GM12878 (cell line): ENCODE measurements at regions not wholly inside any gene's neighbourhood (a gene's known extent, or its start where the extent isn't known, plus 50 kb on each side); places are given as distances from the start of the nearest gene placed in this dataset.

Experiments
- ATAC-seq: fragments of 200-7000 bp; cut with Tn5 transposase; 3 replicates; pipeline ENCODE4 v1.9.1; 2020; ENCODE audit warnings: mild to moderate bottlenecking, moderate library complexity
- BruUV-seq: library from RNA; stranded (reverse); fragments of 400-500 nt; replicated peaks from 2 replicates; lab custom pipeline; 2021; lab: Mats Ljungman, UMichigan
- CTCF ChIA-PET: fragments of 300-600 bp; sonication (Branson Sonifier 250); formaldehyde crosslinking; extraction: SDS; loops from one replicate; lab custom pipeline; 2021; ENCODE audit warnings: inconsistent platforms; lab: Yijun Ruan, JAX
- POLR2A ChIA-PET: fragments of 350-600 bp; formaldehyde crosslinking; extraction: SDS; loops from one replicate; lab custom pipeline; 2021; ENCODE audit warnings: inconsistent platforms; lab: Charles Lee
- RAD21 ChIA-PET: fragments of 300-600 bp; sonication (Branson Sonifier 250); formaldehyde crosslinking; loops from one replicate; lab custom pipeline; 2023; ENCODE audit warnings: antibody characterized with exemption; ENCODE audit not compliant: unreplicated experiment; lab: Charles Lee
- SMC1A ChIA-PET: fragments of 300-600 bp; sonication (Branson Sonifier 250); formaldehyde crosslinking; loops from one replicate; lab custom pipeline; 2023; ENCODE audit not compliant: unreplicated experiment, uncharacterized antibody; lab: Charles Lee
- DNase-seq: peaks from one replicate; pipeline ENCODE4 v3.0.0-alpha.2; 2011; ENCODE audit warnings: low read depth, low spot score
- FAIRE-seq: peaks from 3 replicates; lab custom pipeline; 2011; peaks lifted over from hg19 to GRCh38; lab: Jason Lieb, UNC
- H2AFZ ChIP-seq: 2 replicates; pipeline ENCODE4 v1.6.0; 2011; ENCODE audit warnings: low read depth, low read length, control low read depth; ENCODE audit not compliant: control insufficient read depth
- H3K27ac ChIP-seq: 2 replicates; pipeline ENCODE4 v1.5.1; 2011; ENCODE audit warnings: control low read depth; ENCODE audit not compliant: control insufficient read depth, insufficient read depth
- H3K27me3 ChIP-seq, 2 experiments: replicated peaks in 1 of 2; 2 replicates each; pipeline versions ENCODE4 v1.6.0 to v1.6.1; 2011; ENCODE audit warnings: low read length in 1 of 2; ENCODE audit not compliant: control insufficient read depth in 2 of 2, insufficient read depth in 2 of 2
- H3K36me3 ChIP-seq, 2 experiments: 2 replicates each; pipeline ENCODE4 v1.5.1; 2011; ENCODE audit warnings: low read length in 1 of 2; ENCODE audit not compliant: control insufficient read depth in 2 of 2, insufficient read depth in 2 of 2
- H3K4me1 ChIP-seq: 2 replicates; pipeline ENCODE4 v1.6.1; 2011; ENCODE audit warnings: mild to moderate bottlenecking, low read length, moderate library complexity, mixed read lengths; ENCODE audit not compliant: control insufficient read depth, insufficient read depth
- H3K4me2 ChIP-seq: 2 replicates; pipeline ENCODE4 v1.6.0; 2011; ENCODE audit warnings: control low read depth; ENCODE audit not compliant: control insufficient read depth, insufficient read depth
- H3K4me3 ChIP-seq: fragments of 200-600 bp; sonication (generic); 2 replicates; pipeline ENCODE4 v1.5.1; 2016
- H3K79me2 ChIP-seq: 2 replicates; pipeline ENCODE4 v1.6.0; 2011; ENCODE audit warnings: low read length; ENCODE audit not compliant: control insufficient read depth, insufficient read depth
- H3K9ac ChIP-seq: 2 replicates; pipeline ENCODE4 v1.8.0; 2011; ENCODE audit warnings: low read length, control low read depth, mixed read lengths; ENCODE audit not compliant: control insufficient read depth, insufficient read depth
- H3K9me3 ChIP-seq: replicated peaks from 3 replicates; pipeline ENCODE4 v1.5.1; 2011; ENCODE audit warnings: mild to moderate bottlenecking, low read length; ENCODE audit not compliant: control insufficient read depth, insufficient read depth
- H4K20me1 ChIP-seq: 2 replicates; pipeline ENCODE4 v1.6.0; 2011; ENCODE audit not compliant: control insufficient read depth, insufficient read depth
- CBX3 ChIP-seq: fragments of 200-600 bp; sonication (generic); IDR thresholded peaks from 2 replicates; pipeline ENCODE4 v1.6.1; 2016; ENCODE audit warnings: low read depth, borderline replicate concordance
- FOS ChIP-seq: IDR thresholded peaks from 3 replicates; pipeline ENCODE4 v1.6.1; 2011; ENCODE audit warnings: borderline replicate concordance; ENCODE audit not compliant: insufficient read length; ENCODE audit errors: extremely low read depth
- MXI1 ChIP-seq: fragments of 150-350 bp; IDR thresholded peaks from 2 replicates; pipeline ENCODE4 v1.6.1; 2011; ENCODE audit warnings: low read depth, mild to moderate bottlenecking, inconsistent platforms, low read length, improper control_type of control experiment
- RBBP5 ChIP-seq: fragments of 200-600 bp; sonication (generic); conservative IDR thresholded peaks from 2 replicates; pipeline ENCODE4 v1.6.1; 2016
- REST ChIP-seq: IDR thresholded peaks from 2 replicates; pipeline ENCODE4 v1.6.1; 2012; ENCODE audit warnings: mild to moderate bottlenecking, low read depth, low read length
- SPI1 ChIP-seq: IDR thresholded peaks from 2 replicates; pipeline ENCODE4 v1.6.1; 2011; ENCODE audit warnings: low read depth, mild to moderate bottlenecking, low read length, moderate library complexity, borderline replicate concordance; ENCODE audit not compliant: insufficient read depth
- SRF ChIP-seq, 2 experiments: IDR thresholded peaks; 2 replicates each; pipeline ENCODE4 v1.6.1; 2011; ENCODE audit warnings: low read depth in 2 of 2, low read length in 2 of 2, mild to moderate bottlenecking in 1 of 2, moderate library complexity in 1 of 2
- STAT3 ChIP-seq: IDR thresholded peaks from 2 replicates; pipeline ENCODE4 v1.6.1; 2011; ENCODE audit warnings: low read depth, low read length, improper control_type of control experiment
- TARDBP ChIP-seq: IDR thresholded peaks from 2 replicates; pipeline ENCODE4 v1.6.1; 2016; ENCODE audit warnings: borderline replicate concordance
- ZZZ3 ChIP-seq: IDR thresholded peaks from 2 replicates; pipeline ENCODE4 v1.6.1; 2011; ENCODE audit warnings: low read depth; ENCODE audit not compliant: control insufficient read depth, insufficient read length
- WGBS: methylation state at CpG from one replicate; pipeline ENCODE4 v1.1.6; 2016; ENCODE audit warnings: low lambda C conversion rate; ENCODE audit not compliant: insufficient replicate concordance, insufficient coverage; ENCODE audit errors: missing lambda C conversion rate; 5-methylcytosine and 5-hydroxymethylcytosine counted together
- in situ Hi-C: fragments of 300-500 bp; cut with MboI; formaldehyde crosslinking; loops from 9 replicates; pipeline ENCODE4 v1.14.3; 2018; ENCODE audit warnings: mixed read lengths
- intact Hi-C: fragments of 100-400 bp; cut with micrococcal nuclease; formaldehyde crosslinking; loops from one replicate; pipeline ENCODE4 v1.14.2; 2022; ENCODE audit not compliant: unreplicated experiment

GRCh38 chr21:28775071-28775470 lies 217.6 kb downstream of the LTN1 start:
- H3K9ac ChIP-seq, result no peak overlapping the region
- ChIA-PET SMC1A (no interaction called here), CTCF (no interaction called here), RAD21 (no interaction called here), POLR2A (no interaction called here)
- H4K20me1 ChIP-seq, result no peaks in the 10 kb centered on the region
- DNase-seq (no peak), FAIRE-seq (no peak), ATAC-seq (no peak)
- 0% methylated on average over 2 of the region's 2 CpGs for WGBS
- in situ Hi-C loops (no loop called here), intact Hi-C loops (no loop called here)
- H3K9me3 ChIP-seq, result no peaks in the 10 kb centered on the region
- no peaks in the 10 kb centered on the region for H3K27me3 ChIP-seq
- H3K79me2 ChIP-seq, result no peaks in the 10 kb centered on the region
- no peak overlapping the region for H3K4me3 ChIP-seq
- no peaks in the 10 kb centered on the region for H3K4me1 ChIP-seq
- no peaks in the 10 kb centered on the region for H3K36me3 ChIP-seq
- TF ChIP-seq ZZZ3 (no peak), TARDBP (no peak), SPI1 (no peak), SRF (IDR thresholded peaks at IDR 0.05; ENCODE audit: low read depth in 2 of 2, low read length in 2 of 2) (no peak), MXI1 (no peak), RBBP5 (no peak), STAT3 (no peak), FOS (no peak), CBX3 (no peak), REST (no peak)
- no TSS peak for BruUV-seq
- H3K4me2 ChIP-seq, result no peak overlapping the region
- no peak overlapping the region for H3K27ac ChIP-seq
- H2AFZ ChIP-seq, result no peak overlapping the region
